ENCODE measurements at regions not wholly inside any gene's neighbourhood (a gene's known extent, or its start where the extent isn't known, plus 50 kb on each side); places are given as distances from the start of the nearest gene placed in this dataset.
"Not testable (repeated sequence)": the region's sequence is repeated elsewhere in the genome, so short reads cannot be mapped to it uniquely, and the experiment has no call there.

- DNase-seq = no peak
Measured at GRCh38 chr3:194869482-194870169, 183.9 kb downstream of the FAM43A start.

- DNase-seq = no peak
Measured at GRCh38 chr3:194870394-194871110, 184.9 kb downstream of the FAM43A start.

GRCh38 chr3:194871143-194871863 lies 185.6 kb downstream of the FAM43A start:
- peak in 1 of 2 donors; percentile 24 for DNase-seq

- DNase-seq = no peak
Measured at GRCh38 chr3:194871864-194872668, 186.4 kb downstream of the FAM43A start.

GRCh38 chr3:194872669-194872977 lies 186.9 kb downstream of the FAM43A start:
- no peak for DNase-seq

GRCh38 chr3:194873474-194873873 lies 187.8 kb downstream of the FAM43A start:
- not testable (repeated sequence) for DNase-seq

- no peak for DNase-seq
Measured at GRCh38 chr3:194874206-194874605, 188.5 kb downstream of the FAM43A start.

GRCh38 chr3:194874783-194875182 lies 189.1 kb downstream of the FAM43A start:
- DNase-seq = no peak

GRCh38 chr3:194875581-194876402 lies 190.1 kb downstream of the FAM43A start:
- DNase-seq = no peak

GRCh38 chr3:194876403-194877095 lies 190.9 kb downstream of the FAM43A start:
- no peak for DNase-seq

- DNase-seq = no peak
Measured at GRCh38 chr3:194877291-194878119, 191.8 kb downstream of the FAM43A start.

- peak in 1 of 2 donors; percentile 60 for DNase-seq
Measured at GRCh38 chr3:194879126-194879877, 193.6 kb downstream of the FAM43A start.

- peak in 1 of 2 donors; percentile 7 for DNase-seq
Measured at GRCh38 chr3:194879991-194880939, 194.6 kb downstream of the FAM43A start.

- DNase-seq = peak in 1 of 2 donors; percentile 12
Measured at GRCh38 chr3:194880940-194881925, 195.6 kb downstream of the FAM43A start.

- no peak for DNase-seq
Measured at GRCh38 chr3:194884649-194885315, 199.1 kb downstream of the FAM43A start.

- DNase-seq = no peak
Measured at GRCh38 chr3:194885766-194886165, 200.1 kb downstream of the FAM43A start.

- no peak for DNase-seq
Measured at GRCh38 chr3:194886836-194887235, 201.2 kb downstream of the FAM43A start.
